GM18517 (cell line): ENCODE measurements at regions not wholly inside any gene's neighbourhood (a gene's known extent, or its start where the extent isn't known, plus 50 kb on each side); places are given as distances from the start of the nearest gene placed in this dataset.

ENCODE experiments used
- ATAC-seq: cut with Tn5 transposase; IDR thresholded peaks from one replicate; pipeline ENCODE4 v1.9.1; 2021; ENCODE audit warnings: mild to moderate bottlenecking, moderate library complexity; ENCODE audit not compliant: unreplicated experiment

DNA sequence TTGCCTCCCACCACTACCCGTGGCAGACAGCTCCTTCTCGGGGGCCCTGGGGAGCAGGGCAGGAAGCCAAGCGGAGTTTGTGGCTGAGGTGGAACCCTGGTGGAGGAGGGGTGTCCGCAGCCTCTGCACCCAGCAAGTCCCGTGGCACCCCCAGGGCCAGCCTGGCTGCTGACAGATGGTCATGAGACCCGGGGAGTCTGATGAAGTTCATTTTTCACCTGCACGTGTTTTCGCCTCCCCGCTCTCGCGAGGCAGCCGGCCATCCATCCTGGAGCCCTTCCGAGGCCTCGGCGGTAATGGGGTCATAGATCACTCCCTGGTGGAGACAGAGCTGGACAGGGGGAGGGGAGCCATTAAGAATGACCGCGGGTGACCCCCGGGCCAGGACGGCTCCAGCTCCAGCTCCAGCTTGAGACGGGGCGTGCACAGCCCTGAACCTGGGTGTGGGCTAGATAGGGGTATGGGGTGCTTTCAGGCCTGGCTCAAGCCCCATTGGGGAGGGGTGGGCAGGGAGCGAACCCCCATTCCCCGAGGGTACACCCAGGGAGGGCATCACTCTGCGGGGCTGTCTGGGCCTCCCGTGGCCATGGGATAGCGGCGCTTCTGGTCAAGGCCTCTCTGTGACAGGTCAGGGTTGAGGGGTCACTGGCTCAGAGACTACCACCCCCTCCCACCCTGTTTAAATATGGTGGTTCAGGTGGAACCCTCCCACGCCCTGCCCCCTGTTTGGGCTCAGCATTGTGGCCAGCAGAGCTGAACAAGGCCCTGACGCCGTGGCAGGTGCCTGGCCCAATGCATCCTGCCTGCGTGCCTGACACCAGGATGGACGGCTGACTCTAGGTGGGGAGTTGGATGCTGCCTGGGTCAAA, 227.4 kb upstream of the GSE1 start:
- no peak for ATAC-seq

DNA sequence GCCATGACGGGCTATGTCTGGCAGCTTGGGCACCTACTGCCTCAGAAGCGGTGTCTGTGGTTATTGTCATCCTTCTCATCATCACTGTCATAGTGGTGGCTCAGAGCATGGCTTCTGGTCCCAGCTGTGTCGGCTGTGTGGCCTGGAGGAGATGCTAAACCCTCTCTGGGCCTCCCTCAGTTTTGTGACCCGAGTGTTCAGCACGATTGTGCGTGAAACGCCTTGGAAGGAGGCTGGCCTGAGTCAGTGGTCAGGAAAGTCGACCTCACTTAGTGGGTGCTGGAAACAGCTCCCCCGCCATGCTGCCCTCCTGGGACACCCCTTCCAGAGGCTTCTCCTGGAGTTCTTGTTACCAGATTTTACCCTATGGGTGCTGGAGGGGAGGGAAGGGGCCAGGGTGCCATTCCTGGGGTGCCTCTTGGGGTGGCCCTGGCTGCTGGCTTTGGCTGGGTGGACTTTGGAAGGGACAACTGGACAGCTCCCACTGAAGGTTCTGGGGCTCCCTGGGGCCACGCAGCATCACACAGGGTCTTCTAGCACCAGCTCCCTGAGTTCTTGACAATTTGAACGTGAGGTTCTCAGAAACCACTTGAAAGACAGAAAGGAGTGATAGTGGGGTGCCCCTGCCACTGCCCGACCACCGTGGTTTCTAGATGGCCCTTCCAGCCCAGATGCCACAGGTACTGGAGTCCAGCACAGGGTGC, 226.5 kb upstream of the GSE1 start:
- ATAC-seq, result no peak

DNA sequence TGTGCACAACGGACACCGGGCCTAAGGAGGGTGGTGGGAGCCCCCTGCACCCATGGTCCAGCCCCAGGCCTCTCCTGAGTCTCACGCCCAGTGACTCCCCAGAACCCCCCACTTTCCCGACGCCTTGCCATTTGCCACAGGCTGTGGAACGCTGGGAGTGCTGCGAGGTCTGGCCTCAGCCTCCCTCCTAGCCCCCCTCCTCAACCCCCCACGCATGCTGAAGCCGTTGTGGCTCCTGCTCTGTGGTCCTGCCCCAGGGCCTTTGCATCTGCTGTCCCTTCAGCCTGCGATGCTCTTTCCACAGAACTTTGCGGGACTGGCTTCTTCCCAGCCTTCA, 226.0 kb upstream of the GSE1 start:
- no peak for ATAC-seq

DNA sequence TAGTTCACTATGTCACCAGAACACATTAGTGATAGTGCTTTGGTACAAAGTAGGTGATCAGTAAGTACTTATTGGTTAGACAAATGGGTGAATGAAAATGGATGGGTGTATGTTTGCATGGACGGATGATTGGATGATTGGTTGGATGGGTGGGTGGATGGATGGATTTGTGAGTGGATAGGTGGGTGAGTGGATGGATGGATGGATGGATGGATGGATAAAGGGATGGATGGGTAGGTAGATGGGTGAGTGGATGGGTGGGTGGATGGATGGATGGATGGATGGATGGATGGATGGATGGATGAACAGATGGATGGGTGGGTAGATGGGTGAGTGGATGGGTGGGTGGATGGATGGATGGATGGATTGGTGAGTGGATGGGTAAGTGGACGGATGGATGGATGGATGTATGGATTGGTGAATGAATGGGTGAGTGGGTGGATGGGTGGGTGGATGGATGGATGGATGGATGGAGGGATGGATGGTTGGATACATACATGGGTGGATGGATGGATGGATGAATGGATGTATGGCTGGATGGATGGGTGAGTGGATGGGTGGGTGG, 225.3 kb upstream of the GSE1 start:
- no peak for ATAC-seq

DNA sequence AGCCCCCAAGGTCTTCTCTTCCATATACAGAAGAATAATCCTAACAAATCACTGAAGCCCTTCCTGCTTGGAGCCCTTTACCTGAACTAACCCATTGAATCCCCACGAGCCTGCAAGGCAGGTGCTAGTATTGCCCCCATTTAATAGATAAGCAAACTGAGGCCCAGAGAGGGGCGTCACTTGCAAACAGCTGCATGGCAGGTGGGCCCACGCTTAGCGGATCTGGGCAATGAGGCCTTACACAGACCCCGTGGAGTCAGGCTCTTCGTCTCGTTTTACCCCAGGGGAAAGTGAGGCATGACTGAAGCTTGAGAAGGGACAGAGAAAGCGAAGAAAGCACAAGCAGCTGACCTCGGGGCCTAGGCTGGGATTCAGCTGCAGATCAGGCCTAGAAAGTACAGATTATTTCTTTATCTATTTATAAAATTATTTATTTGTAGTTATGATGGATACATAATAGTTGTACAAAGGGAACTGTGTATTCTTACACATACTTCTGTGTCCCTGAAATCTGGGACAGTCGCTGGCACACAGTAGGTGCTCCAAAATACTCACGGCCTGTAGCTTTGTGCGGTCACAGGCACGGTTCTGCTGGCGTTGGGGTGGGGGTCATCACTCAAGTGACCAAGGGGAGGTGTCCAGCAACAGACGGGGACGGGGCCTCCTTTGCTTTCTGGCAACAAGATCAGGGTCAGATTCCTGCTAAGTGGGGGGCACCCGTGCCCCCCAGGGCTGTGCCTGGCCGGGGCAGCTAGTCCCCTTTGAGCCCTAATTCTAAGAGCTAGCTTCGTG, 223.2 kb upstream of the GSE1 start:
- no peak for ATAC-seq

DNA sequence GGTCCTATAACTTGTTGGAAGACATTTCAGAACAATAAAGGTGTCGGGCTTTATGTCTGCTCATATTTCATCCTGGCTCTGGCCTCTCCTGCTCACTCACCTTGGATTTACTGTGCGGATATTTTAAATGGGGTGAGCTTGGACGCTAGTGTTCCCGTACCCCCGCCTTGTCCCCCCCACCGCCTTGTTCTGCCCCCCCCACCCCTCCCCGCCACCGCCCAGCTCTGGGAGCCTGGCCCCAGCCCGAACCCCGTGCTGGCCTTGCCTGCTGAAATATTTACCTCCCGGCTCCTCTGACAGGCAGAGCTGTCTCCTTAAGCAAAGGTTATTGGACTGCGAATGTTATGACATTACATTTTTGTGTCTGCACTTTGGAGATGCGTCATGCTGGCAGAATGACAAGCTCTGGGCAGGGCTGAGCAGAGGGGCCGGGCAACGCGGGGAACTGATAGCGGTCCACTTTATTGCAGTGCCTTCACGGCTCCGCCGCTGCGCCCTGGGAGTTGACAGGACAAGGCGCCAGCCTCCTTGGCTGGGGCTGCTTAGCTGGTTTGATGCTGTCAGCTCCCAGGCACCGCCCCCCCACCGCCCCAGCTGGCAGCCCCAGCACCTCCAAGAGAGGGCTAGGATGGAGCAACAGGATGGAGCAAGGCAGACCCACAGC, 222.5 kb upstream of the GSE1 start:
- no peak for ATAC-seq

DNA sequence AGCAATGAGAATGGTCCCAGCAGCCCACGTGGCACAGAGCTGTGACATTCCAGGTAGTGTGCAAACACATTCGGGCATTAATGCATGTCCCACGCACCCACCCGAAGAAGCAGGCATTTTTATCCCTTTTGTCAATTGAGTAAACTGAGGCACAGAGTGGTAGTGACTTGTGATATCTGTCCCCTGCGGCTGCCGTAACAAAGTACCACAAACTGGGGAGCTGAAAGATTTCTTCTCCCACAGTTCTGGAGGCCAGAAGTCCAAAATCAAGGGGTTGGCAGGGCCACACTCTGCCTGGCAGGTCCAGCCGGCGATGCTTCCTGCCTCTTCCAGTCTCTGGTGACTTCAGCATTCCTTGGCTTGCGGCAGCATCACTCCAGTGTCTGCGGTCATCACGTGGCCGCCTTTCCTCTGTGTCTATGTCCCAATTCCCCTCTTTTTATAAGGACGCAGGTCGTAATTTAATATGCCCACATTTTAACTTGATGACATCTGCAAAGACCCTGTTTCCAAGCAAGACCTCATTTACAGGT, 221.9 kb upstream of the GSE1 start:
- no peak for ATAC-seq

DNA sequence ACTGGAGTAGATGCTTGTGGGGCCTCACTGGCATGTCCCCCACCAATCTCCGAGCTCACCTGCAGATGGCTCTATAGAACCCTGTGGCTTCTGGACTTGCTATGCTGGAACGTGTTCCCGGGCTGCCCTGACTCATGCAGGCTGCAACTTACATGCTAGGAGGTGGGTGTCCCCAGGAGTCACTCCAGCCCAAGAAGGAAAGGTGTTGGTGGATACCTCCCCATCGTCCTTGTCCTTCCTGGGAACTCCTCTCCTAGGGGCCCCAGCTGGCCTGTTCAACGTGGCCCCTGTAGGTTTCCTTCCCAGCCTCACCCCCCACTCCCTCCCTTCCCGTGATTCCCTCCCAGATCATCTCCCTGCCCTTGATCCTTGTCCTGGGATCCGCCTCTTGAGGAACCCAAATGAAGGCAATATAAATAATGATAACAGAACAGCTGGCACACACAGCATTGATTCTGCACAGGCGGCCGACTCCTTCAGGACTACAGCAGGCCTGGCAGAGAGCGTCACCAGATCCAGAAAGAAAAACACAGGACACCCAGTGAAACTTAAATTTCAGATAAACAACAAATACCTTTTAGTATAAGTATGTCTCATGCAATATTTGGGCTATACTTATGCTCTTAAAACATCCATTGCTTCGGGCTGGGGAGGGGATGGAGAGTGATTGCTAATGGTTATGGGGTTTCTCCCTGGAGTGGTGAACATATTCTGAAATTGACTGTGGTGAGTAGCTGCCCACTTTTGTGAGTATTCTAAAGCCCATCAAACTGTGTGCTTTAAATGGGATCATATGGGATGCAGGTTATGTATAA, 221.1 kb upstream of the GSE1 start:
- no peak for ATAC-seq

DNA sequence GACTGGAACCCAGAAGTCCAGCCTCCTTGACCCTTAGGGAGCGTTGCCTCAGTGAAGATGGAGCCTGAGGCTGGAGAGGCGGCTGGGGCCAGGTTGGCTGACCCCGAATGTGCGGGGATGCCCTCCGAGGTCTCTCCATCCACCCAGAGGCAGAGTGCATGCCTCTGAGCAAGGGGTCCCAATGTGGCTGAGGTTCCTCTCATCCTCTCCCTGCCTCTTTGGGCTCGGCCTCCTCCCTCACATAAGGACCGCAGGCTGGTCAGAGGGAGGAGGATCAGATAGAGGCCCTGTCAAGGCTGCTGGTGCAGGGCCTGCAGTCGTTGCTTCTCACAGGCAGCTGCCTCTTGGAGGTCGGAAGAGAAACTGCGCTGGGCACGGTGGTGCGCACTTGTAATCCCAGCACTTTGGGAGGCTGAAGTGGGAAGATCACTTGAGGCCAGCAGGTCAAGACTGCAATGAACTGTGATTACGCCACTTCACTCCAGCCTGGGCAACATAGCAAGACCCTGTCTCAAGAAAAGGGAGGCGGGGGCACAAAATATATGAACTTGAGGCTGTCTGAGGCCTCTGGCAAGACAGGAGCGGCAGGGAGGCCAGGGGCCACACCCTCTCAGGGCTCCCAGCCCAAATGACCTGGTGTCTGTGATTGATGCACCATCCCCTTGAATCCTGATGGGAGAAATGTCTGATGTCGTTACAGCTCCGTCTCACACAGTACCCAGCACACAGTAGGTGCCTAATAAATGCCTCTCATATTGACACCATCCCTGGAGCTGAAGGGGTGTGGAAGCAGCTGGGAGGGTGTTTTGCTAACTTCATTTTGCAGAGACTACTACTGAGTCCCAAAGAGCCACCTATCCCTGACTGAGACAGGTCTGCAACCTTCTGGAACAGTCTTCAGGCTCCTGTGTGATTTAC, 220.1 kb upstream of the GSE1 start:
- ATAC-seq, result no peak

DNA sequence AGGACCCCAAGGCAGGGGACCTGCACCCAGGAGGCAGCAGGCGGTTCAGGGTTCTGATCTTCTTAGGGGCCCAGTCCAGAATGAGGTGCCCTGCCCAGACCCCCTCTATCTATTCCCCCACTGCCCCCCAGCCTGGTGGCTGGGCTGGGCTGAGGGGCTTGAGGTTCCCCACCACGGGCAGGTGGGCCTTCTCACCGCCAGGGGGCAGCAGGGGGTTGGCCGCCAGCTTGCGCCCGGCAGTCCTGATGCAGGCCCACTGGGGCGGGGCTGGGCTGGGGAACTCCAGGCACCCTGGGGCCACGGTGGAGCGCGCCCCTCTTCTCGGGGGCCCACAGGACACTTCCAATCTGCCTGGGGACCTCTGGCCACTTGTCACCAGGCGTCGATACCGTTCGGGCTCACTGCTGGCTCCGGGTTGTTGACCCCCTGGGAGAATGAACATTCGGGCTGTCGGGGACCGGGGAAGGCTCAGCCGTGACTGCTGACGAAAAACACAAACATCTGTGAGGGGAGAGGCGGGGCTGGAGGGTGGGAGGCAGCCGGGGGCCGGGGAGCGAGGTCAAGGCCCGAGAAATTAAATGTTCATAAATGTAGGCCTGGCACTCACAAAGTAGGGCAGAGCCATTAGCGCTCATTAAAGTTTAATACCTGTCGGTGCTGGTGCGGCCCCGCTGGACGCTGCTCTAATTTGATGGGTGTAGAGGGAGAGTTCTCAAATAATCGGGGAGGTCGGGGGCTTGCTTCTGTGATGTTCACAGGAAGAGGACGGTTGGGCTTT, 219.3 kb upstream of the GSE1 start:
- no peak for ATAC-seq

DNA sequence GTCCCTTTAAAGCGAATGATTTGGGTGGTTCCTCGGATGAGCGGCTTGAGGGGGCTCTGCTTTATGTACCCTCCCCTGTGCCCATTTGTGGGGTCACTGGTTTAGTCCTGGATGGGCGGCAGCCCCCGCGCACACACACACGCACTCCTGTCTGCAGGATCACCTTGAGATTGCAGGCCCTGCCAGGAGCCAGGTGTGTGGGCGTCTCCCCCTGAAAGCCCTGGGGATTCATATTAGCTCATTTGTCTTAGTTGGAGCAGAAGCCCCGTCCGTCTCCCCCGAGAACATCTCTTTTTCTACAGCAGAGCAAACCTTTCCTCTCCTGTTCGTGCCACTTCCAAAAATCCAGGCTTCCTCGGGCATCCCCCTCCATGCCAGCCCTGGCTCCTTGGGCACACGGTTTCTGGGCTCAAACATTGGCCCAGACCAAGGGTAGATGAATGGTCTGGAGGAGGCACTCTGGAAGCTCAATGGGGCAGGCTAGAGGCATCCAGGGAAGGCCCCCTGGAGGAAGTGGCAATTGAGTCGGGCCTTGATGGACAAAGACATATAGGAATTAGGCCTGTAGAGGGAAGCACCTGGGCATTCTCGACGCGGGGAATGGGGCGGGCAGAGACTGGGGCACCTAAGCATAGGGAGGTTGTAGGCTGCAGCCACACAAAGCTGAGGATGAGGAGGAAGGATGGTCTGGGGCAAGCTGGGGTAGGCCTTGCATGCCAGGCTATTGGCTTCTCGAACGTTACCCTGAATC, 218.5 kb upstream of the GSE1 start:
- no peak for ATAC-seq

DNA sequence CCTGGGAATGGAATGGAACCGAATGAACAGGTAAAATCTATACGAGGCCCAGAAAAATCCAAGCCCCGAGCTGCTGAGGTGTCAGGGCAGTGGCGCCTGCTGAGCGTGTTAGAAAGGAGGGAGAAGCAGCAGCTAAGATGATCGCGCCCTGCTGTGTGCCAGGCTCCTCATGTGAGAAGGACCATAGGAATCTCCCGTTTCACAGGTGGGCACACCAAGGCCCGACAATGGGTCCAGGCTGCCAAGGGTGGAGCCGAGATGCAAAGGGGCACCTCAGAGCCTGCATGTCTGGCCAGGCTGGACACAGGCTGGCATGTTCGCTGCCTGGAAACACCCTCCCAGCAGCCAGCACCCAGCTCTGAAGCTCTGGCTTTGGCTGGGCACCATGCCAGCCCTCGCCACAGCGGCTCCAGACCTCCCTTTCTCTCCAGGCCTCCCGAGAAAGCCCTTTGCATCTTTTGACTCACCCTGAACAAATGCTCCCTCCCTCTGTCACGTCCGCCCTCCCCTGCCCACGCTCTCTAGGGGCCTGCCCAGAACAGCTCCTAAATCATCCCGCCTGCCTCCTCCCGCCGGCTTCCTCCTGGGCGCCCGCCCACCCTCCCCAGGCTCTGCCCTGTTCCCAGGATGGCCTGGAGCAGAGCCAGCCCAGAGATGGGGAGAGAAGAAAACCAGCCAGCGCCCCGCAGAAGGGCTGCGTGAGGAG, 217.8 kb upstream of the GSE1 start:
- ATAC-seq, result no peak

DNA sequence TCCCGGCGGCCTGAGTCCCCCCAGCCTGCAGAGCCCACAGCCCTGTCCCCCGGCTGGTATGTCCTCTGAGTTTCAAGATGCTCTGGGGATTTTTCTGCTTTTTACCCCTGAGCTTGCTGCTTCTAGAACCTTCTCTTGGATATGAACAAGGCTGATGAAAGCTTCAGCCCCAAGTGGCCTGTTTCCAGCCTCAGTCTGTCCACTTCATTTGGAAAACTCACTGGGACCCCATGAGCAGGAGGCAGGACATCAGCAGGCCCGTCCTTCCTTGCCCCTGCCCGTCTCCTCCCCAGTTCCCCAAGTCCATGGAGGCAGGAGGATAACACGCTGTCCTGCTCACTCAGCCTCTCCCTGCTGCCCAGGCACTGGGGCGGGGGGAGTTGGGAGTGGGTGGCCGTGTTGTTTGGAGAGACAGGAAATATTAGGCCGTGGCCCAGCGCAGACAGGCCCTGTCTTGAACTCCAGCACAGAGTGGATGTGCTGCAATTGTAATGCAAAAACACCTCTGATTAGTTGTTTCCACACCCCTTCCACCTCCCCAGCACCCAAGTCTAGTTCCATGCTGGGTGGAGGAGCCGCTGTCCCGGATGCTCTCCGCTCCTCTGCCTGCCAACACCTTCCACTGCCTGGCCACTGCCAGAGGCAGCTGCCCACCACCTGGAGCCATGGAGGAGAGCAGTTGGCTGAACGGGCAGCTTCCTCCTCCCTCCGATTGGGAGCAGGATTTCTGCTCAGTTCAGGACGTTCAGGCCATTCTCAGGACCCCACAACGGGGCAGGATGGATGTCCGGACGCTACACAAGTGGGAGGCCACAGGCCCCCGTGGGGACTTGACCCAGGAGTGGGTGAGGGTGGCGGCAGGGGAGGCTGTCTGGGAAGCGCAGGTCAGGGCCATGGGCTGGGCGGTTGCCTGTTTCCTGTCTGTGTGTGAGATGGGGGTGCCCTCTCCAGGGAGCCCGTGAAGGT, 216.9 kb upstream of the GSE1 start:
- ATAC-seq, result no peak

DNA sequence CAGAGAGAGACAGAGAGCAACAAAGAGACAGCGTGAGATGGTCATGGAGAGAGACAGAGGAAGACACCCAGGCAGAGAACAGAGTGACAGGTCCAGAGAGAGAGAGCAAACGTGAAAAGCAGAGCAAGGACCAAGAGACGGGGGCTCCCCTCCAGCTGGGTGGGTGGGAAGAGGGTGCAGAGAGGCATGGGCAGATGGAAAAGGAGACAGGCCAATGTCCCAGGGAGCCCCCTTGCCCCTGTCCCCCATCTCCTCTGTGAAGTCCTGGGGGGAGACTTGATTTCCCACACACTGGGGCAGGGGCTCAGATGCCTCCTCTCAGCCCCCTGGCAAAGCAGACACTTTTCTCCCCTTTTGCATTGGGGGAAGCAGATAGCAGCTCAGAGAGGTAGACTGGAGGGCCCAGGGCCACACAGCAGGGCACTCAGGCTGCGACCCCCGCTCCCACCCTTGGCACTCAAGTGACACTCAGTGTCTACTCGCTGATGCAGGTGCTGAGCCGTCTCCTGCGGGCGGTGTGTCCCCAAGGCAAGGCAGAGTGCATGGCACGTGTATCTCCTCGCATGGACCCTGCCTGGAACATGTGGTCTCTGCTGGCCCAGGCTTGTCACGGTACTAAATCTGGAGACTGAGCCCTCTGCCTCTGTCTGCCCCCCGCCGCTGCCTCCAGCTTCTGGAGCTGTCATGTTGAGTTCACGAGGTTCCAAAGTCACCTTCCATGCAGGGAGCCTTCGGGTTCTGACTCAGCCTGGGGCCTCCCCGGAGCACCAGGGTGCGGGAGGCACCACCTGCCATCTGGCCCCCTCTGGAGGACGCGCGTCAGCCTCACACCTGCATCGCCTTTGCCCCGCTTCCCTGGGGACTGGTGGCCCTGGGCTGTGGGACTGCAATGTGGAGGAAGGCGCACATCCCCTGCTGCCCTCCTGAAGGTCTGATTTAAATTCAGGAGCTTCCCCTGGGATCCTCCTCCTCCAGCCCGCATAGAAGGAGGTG, 215.9 kb upstream of the GSE1 start:
- no peak for ATAC-seq
